ENCODE measurements at regions not wholly inside any gene's neighbourhood (a gene's known extent, or its start where the extent isn't known, plus 50 kb on each side); places are given as distances from the start of the nearest gene placed in this dataset.

GRCh38 chr1:86296305-86297205 lies 99.6 kb downstream of the ODF2L start:
- ATAC-seq: no peak
- H2AFZ ChIP-seq (ENCODE audit: low read depth, low read length, poor library complexity, severe bottlenecking): no peak overlapping the region
- H3K4me3 ChIP-seq (replicated peaks in 1 of 2; ENCODE audit: low read depth in 1 of 2, low read length in 2 of 2): no peak overlapping the region
- ChIA-PET CTCF (no interaction called here), POLR2A (no interaction called here), RAD21 (ENCODE audit: low non-redundant PET in 1 of 2, low total read pairs in 2 of 2, uncharacterized antibody in 2 of 2, unreplicated experiment in 2 of 2) (no interaction called here)
- no peak overlapping the region for H3K4me2 ChIP-seq (ENCODE audit: low read length)
- no peak for DNase-seq (ENCODE audit: low read depth, low spot score)
- no TSS peak for BruUV-seq (replicated peaks)
- H3K9me2 ChIP-seq (ENCODE audit: insufficient read depth): no peaks in the 10 kb centered on the region
- no peak overlapping the region for H3K9ac ChIP-seq (ENCODE audit: low read length)
- intact Hi-C loops (cut with micrococcal nuclease): no loop called here
- H3K9me3 ChIP-seq (ENCODE audit: control insufficient read depth in 1 of 2, insufficient read depth in 1 of 2, low read depth in 1 of 2, low read length in 2 of 2): no peaks in the 10 kb centered on the region
- no peaks in the 10 kb centered on the region for H3K4me1 ChIP-seq (ENCODE audit: control insufficient read depth in 1 of 2, insufficient read depth in 2 of 2, low read length in 2 of 2)
- H3K27ac ChIP-seq (ENCODE audit: low read depth, low read length): no peak overlapping the region
- no peaks in the 10 kb centered on the region for H3K79me2 ChIP-seq (ENCODE audit: insufficient read depth, low read length)
- no peaks in the 10 kb centered on the region for H3K27me3 ChIP-seq (ENCODE audit: insufficient read depth, low read length)
- TF ChIP-seq FOSL1 (IDR thresholded peaks at IDR 0.05; ENCODE audit: low read depth): no peak
- no peak for TF ChIP-seq CEBPB (IDR thresholded peaks at IDR 0.05; ENCODE audit: low read depth)
- TF ChIP-seq POLR2AphosphoS5 (IDR thresholded peaks at IDR 0.05; ENCODE audit: low read depth, low read length): no peak
- no peak for TF ChIP-seq ATF3 (IDR thresholded peaks at IDR 0.05)
- TF ChIP-seq YY1 (IDR thresholded peaks at IDR 0.05; ENCODE audit: extremely low read depth, insufficient replicate concordance, low read depth, low read length): no peak
- no peak for TF ChIP-seq MAX (IDR thresholded peaks at IDR 0.05)
- TF ChIP-seq ZFX (IDR thresholded peaks at IDR 0.05): no peak
- no peak for TF ChIP-seq ZBTB33 (IDR thresholded peaks at IDR 0.05; ENCODE audit: extremely low read depth, insufficient replicate concordance, low read length)
- no peak for TF ChIP-seq REST (IDR thresholded peaks at IDR 0.05; ENCODE audit: low read depth)
- no peak for TF ChIP-seq JUND (IDR thresholded peaks at IDR 0.05)
- no peak for TF ChIP-seq ZNF274 (IDR thresholded peaks at IDR 0.05; ENCODE audit: low read depth, low read length)
- no peak for TF ChIP-seq POLR2A (IDR thresholded peaks at IDR 0.05; ENCODE audit: borderline replicate concordance, extremely low read depth, insufficient read depth, insufficient read length)
- TF ChIP-seq ELF1 (IDR thresholded peaks at IDR 0.05; ENCODE audit: borderline replicate concordance, low read depth): no peak
- no peaks in the 10 kb centered on the region for H4K20me1 ChIP-seq (ENCODE audit: insufficient read depth)
- no peaks in the 10 kb centered on the region for H3K36me3 ChIP-seq (ENCODE audit: control insufficient read depth in 1 of 2, insufficient read depth in 2 of 2, low read length in 2 of 2)

Data from HCT116 (cell line).